HG02759 (cell line): ENCODE measurements at regions not wholly inside any gene's neighbourhood (a gene's known extent, or its start where the extent isn't known, plus 50 kb on each side); places are given as distances from the start of the nearest gene placed in this dataset.
"Not testable (repeated sequence)": the region's sequence is repeated elsewhere in the genome, so short reads cannot be mapped to it uniquely, and the experiment has no call there.

Experiments
- ATAC-seq: cut with Tn5 transposase; IDR thresholded peaks from one replicate; pipeline ENCODE4 v1.9.1; 2021; ENCODE audit warnings: mild to moderate bottlenecking, moderate library complexity; ENCODE audit not compliant: unreplicated experiment

DNA sequence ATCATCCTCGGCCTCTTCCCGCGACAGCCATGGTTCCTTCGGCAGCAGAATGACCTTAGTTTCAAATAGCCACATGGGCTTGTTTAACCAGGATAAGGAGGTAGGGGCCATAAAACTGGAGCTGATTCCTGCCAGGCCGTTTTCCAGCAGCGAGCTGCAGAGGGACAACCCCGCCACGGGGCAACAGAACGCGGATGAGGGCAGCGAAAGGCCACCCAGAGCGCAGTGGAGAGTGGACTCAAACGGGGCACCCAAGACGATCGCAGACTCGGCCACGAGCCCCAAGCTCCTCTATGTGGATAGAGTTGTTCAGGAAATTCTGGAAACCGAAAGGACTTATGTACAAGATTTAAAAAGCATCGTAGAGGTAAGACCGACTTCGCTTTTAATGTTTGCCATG lies 131.8 kb upstream of the MTHFD1L start:
- ATAC-seq = no peak

DNA sequence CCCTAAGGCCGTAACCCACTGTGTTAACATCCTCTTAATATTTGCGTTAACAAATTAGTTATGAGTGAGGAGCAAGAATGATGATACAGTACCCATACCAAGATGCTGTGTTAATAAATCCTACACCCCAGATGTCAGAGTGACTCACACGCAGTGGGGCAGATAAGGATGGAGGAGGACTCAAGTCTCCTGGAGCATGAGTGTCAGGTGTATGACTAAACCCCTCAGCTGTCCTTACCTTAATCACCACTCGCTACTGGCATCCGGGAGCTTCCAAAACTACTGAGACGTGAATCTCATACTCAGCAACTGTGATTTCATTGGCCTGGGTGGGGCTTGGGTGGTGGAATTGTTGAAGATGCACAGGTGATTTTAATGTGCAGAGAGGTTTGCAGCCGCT lies 131.3 kb upstream of the MTHFD1L start:
- ATAC-seq = no peak

DNA sequence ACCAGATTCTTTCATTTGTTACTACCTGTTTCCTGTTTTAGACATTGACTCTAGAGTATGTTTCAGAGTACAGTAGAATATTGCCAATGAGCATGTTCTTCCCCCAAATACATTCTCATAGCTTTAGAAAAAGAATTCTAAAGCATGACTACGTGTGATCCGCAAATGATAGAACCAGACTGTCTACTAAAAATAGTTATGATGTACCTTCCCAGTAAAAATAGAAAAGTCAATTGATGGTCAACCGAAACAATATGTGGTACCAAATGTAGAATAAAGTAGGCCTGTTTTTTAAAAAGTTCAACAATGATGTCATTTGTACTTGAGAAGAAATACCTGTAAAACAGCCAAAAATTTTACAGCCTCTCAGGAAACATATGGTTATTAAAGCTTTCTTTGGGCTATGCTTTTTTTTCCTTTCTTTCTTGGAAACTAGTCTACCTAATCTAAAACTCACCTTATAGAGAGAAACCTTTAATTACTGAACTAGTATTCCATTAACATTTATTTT lies 130.1 kb upstream of the MTHFD1L start:
- no peak for ATAC-seq

DNA sequence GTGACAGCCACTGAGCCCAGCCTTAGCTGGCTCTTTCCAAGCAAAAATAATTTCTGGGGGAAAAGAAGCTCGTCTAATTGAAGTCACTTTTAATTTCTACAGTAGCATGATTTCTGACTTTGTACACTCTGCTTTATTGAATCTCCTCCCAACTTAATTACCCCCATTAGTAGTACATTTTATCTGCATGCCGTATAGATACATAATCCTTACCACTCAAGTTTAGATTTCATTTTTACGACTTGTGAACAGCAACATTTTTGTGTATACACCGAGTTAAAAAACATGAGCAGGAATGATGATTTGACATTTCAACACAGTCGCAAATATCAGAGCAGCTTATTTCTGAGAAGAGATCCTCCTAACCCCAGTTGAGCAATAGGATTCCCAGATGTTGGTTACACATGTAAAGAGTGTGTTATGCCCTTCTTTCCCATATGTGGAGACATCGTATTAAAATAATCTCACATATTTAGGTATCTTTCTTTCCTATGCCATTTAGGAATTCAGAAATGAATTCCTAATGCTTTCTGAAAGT lies 127.3 kb upstream of the MTHFD1L start:
- no peak for ATAC-seq

DNA sequence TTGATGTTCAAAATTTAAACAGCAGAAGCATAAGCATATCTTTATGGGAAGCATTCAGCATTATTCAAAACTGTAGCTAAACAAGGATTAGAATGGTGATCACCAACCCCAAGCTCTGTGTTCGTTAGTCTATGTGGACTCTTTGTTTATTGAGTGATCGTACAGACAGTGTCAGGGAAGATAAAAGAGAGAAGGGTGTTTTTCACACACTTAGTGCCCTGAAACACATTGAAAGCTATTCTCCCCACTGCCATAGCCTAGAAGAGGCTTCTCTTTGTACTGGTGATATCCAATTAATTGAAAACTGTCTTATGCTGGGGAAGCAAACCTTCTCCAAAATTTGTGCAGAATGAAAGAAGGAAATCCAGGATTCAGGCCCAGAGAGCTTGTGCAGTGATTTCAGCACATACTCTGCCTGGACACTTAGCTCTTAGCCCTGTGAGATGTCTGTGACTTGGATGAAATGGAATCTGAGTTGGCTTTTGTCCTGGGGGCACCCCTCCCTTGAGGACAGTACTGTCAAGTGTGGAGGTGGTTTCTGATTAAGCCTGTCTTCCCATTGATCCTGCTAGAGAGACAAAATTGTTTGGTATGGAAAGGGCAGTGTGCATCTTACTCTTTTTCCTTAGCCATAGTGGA lies 125.7 kb upstream of the MTHFD1L start:
- ATAC-seq = no peak

DNA sequence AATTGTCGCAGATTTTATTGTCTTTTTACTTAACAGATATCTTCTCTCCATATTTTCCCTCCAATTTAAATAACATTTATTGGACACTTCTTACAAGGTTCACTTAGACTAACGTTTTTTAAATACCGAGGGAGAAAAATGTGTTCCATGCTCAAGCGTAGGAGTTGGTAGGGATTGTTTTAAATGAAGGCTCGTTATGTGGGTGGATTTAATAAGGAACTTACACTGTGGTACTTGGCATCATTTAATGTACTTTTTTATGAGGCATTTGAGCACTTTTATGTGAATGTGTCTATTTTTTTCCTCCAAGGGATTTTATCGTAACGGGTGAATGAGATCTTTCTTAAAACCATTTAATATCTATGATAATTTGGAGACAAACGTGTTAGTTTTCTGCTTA lies 125.0 kb upstream of the MTHFD1L start:
- ATAC-seq = no peak

DNA sequence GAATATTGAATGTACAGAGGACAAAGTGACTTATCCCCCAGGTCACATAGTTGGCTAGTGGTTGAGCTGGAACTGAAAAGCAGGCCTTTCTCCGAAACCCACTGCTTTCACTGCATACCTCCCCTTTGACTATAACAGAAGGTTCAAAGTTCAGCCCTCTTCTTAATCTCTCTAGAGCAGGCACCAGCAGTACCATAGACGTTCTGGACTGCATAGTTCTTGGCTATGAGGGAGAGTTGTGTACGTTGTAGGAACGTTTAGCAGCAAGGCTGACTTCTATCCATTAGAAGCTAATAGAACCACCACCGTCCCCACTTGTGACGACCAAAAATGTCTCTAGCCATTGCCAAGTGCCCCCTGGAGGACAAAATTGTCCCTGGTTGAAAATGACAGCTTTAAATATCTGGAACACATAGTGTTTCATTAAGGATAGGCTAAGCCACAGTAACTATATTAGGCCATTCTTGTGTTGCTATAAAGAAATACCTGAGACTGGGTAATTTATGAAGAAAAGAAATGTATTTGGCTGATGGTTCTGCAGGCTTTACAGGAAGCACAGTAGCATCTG lies 123.8 kb upstream of the MTHFD1L start:
- ATAC-seq = no peak

DNA sequence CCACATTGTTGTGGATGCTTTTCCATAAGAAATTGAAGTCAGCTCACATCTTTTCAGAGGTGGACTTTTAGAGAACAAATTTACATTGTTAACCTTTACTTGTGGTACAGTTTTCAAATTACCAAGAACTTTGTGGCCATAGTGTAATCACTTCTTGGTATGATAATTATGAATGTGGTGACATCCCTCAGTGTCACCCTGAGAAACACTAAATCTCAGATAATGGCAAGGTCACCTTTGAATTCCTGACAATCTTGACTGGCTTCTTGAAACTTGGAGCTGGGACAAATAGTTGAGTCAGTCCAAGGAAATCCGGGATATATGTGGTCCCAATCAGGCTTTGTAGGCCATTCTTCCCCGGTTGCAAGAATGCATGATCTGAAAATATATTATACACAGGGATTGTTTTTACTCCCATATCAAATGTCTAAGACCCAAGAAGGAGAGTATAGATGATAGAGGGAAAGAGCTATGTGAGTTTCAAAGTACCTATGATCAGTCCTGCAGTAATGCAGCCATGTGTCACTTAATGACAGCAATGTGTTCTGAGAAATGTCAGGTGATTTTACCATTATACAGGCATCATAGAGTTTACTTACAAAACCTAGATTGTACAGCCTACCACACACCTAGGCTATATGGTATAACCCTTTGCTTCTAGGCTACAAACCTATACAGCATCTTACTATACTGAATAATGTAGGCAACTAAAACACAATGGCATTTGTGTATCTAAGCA lies 120.8 kb upstream of the MTHFD1L start:
- no peak for ATAC-seq

DNA sequence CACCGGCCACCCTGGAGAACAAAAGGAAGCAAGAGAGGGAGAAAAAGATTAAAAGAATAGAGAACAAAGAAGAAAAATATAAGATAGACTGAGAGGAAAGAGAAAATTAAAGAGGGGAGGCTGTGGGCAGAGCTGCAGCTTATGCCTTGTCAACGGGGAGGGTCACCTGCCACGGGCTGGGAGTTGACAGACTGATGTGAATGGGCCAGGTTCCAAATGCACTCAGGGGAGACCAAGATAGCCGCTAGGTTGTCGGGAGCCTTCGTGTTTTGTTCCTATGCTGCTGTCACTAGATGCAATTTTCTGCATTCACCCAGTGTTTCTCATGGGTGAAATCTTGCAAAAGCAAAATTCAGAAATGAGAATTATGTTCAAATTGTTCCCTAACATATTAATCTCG lies 119.6 kb upstream of the MTHFD1L start:
- no peak for ATAC-seq

DNA sequence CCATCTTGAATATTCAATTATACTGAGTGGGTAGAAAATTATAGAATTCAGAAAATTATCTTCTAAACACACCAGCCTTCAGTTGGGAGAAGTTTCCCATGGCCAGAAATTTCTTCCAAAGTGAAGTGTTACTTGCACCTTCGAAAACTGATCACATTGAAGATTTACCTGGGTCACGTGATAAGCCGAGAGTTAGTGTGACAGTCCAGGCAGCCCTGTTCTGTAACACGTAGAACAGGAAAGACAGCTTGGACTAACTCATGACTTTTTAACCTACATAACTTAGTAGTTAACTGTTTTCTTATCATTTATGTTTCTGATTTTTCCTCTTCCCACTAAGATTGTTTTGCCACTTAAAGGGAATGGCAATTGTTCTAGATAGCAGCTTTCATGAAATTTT lies 118.3 kb upstream of the MTHFD1L start:
- no peak for ATAC-seq

DNA sequence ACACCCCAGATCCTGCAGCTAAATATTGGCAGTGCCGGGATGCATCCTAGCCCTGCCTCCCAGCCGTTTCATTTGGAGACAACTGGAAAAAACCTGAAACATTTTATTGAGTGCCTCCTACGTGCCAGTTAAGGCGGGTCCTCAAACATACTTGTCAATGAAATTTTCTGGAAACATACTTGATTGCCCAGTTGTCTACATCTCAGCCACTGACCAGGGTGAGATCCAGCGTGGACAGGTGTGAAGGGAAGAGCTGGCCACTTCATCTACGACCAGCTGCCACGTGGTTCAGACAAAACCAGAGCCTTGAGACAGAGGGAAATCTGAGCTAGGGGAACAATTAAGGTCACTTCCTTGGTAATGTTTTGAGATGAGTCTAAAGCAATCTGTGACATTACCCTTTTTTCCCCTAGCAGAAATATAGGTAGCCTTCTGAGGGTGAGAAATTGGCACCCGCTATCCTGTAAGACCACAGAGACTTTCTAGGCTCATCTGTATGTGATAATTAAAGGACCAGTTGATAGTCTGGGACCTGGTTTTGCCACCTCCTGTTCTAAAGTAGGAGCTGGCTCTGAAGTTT lies 116.3 kb upstream of the MTHFD1L start:
- ATAC-seq = no peak

DNA sequence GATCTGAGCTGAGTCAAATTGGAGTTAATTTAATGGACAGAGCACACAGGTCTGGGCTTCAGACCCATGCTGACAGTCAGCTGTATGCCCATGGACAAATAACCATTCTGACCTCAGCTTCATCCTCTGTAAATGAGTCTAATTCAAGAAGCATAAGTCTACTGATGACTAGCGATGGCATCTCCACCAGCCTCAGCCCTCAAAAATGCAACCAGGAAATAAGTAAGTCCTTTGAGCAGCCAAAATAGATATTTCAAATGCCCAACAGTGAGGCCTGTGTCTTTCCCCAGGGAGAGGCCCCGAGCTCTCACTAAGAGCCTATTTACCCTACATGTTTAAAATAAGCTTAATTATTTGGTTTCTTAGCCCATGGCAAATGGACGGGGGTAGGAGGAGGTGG lies 114.2 kb upstream of the MTHFD1L start:
- ATAC-seq = no peak

DNA sequence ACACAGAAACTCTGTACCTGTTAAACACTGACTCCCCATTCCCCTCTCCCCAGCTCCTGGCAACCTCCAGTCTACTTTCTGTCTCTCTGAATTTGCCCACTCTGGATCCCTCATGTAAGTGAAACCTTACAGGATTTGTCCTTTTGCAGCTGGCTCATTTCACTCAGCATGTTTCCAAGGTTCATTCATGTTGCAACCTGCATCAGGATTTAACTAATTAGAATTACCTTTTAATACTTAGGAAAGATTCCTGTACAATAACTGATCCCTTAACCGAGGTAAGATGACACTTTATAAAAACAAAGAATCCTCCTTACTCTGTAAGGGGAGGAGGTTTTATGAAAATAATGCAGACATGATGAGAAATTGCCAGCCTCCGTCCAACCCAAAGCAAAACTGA lies 113.1 kb upstream of the MTHFD1L start:
- no peak for ATAC-seq

DNA sequence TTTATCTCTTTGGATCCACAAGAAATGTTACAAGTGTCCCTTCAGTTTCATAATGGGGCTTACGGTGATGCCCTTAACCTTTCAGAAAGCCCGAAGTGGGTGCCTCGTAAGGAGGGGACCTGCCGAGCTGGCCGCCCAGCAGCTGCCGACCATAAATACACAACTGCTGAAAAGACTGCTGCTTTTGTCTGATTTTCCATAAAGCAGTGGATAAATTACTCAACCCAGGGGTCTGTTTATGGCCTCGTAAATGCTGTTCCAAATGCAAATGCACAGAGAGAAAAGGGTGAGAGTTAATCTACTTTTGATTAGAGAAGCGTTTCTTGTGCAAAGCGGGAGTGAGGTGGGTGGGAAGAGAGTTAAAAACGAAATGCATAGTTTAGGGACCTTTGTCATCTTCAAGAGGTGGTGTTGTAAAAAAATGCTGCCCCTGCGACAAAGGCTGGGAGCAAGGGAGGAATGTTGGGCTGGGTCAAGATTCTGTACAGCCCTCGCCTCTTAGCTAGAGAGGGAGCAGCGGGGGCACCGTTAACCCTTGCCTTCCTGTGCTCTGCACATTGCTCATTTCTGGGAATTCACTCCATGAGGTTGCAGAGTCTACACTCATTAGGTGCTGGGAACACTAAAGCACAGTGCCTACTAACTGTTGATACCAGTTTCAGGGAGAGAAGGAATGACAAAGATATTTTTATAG lies 112.0 kb upstream of the MTHFD1L start:
- no peak for ATAC-seq

DNA sequence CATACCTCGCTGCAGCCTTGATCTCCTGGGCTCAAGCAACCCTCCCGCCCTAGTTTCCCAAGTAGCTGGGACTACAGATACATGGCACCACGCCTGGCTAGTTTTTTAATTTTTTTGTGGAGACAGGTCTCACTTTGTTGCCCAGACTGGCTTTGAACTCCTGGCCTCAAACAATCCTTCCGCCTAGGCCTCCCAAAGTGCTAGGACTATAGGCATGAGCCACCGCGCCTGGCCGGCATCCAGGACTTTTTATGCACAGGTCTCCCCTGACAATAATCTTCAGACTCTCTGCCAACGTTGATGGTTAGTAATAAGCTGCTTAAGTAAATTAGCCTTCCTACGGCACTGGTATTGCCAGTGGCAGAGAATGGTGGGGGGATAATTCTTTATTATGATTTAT lies 110.5 kb upstream of the MTHFD1L start:
- no peak for ATAC-seq

DNA sequence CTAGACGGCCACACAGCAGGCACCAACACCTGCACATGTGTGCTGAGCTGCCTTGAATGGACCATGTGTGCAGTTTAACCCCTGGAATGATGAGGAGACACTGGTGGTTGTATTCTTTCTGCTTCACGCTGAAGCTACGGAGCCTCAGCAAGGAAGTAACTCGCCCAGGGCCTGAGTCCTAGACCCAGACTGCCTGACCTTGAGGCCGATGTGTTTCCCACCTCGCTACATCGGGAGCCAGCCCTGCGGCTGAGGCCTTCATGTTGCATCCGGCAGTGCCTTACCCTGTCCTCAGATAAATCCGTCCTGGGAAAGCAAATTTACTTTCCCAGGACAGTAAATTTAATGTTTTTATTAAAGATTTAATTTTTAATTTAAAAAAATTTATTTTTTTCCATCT lies 110.0 kb upstream of the MTHFD1L start:
- no peak for ATAC-seq

DNA sequence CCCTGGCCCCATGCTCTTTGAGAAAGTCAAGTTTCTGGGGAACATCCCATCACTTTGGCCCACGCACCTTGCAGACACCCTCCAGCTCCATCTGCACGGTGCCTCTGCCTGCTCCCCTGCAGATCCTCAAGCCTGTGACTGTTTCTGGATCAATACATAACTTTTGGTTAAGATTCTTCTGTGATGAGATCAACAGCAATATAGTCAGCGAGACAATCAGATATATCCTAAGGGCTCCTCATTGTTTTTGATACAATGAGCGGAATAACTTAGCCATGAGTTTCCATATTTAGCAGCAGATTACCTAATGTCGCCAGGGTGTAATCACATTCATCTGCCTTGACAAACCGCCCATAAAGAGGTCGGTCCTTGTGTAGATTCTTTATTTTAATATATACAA lies 109.3 kb upstream of the MTHFD1L start:
- no peak for ATAC-seq

DNA sequence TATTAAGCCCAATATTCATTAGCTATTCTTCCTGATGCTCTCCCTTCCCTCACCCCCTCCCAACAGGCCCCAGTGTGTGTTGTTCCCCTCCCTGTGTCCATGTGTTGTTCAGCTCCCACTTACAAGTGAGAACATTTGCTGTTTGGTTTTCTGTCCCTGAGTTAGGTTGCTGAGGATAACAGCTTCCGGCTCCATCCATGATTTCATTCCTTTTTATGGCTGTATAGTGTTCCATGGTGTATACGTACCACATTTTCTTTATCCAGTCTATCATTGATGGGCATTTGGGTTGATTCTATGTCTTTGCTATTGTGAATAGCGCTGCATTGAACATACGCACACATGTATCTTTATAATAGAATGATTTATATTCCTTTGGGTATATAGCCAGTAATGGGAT lies 107.7 kb upstream of the MTHFD1L start:
- not testable (repeated sequence) for ATAC-seq

DNA sequence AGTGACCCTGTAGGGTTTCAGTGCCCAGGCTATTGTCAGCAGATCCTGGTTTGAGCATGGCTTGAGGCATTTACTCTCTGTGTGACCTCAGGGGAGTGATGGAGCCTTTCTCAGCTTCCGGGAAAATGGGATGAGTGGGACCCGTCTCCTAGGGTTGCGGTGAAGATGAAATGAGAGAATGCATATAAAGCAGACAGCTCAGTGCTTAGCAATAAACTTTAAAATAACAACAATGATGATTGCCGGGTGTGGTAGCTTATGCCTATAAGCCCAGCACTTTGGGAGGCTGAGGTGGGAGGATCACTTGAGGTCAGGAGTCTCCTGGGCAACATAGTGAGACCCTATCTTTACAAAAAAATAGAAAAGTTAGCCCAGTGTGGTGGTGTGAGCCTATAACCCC lies 106.0 kb upstream of the MTHFD1L start:
- ATAC-seq = no peak

DNA sequence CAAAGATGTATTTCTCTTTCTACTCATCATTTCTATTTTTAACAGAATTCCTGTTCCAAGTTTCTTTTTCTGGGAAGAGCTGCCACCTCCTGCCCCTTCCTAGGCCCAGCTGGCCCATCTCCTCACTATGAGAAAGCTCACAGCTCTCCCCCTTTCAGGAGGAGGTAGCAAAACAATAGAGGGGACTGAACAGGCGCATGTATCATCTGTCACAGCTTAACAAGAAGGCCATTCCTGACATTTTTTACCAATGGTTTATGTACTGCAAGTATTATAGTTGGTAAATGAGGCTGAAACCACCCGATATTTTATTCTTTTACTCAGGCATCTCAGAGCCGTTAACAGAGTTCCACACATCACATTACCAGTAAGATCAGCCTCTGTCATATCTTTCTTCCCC lies 103.7 kb upstream of the MTHFD1L start:
- ATAC-seq = no peak
